Dendritic cell treated with granulocyte-macrophage colony-stimulating factor and Interleukin-4, amounts not matched to agents 40 ng/mL and 50 ng/mL, for 4 days (primary cell): ENCODE measurements at regions not wholly inside any gene's neighbourhood (a gene's known extent, or its start where the extent isn't known, plus 50 kb on each side); places are given as distances from the start of the nearest gene placed in this dataset.
A peak's percentile ranks its signal among the peaks of the same experiment; 100 is the strongest.

ENCODE experiments used
- H3K27ac Mint-ChIP-seq: one replicate; pipeline ENCODE4 v1.8.0; 2022; ENCODE audit warnings: mild to moderate bottlenecking, mixed read lengths
- H3K27me3 Mint-ChIP-seq: one replicate; pipeline ENCODE4 v1.8.0; 2022; ENCODE audit warnings: mild to moderate bottlenecking, mixed read lengths
- H3K36me3 Mint-ChIP-seq: one replicate; pipeline ENCODE4 v1.8.0; 2022; ENCODE audit warnings: low read depth, mixed read lengths
- H3K4me1 Mint-ChIP-seq: one replicate; pipeline ENCODE4 v1.8.0; 2022; ENCODE audit warnings: low read depth, mixed read lengths
- H3K4me3 Mint-ChIP-seq: one replicate; pipeline ENCODE4 v1.8.0; 2022; ENCODE audit warnings: mild to moderate bottlenecking, moderate library complexity, mixed read lengths
- H3K9me3 Mint-ChIP-seq: one replicate; pipeline ENCODE4 v1.8.0; 2022; ENCODE audit warnings: mixed read lengths
- intact Hi-C: fragments of 100-400 bp; cut with micrococcal nuclease; formaldehyde crosslinking; loops from one replicate; pipeline ENCODE4 v1.15.0; 2022

- peaks cover 55% of the 10 kb centered on the region for H3K9me3 Mint-ChIP-seq
- intact Hi-C loops: no loop called here
- peaks cover 12% of the 10 kb centered on the region for H3K4me1 Mint-ChIP-seq
- H3K27ac Mint-ChIP-seq: no peak overlapping the region
- H3K4me3 Mint-ChIP-seq: no peak overlapping the region
- H3K36me3 Mint-ChIP-seq: no peaks in the 10 kb centered on the region
- no peaks in the 10 kb centered on the region for H3K27me3 Mint-ChIP-seq
These were observed 182.0 kb upstream of the RGMA start for GRCh38 chr15:93270937-93271467.

- Mint-ChIP-seq H3K4me3 (no peak overlapping the region), H3K27ac (no peak overlapping the region), H3K27me3 (no peaks in the 10 kb centered on the region), H3K9me3 (peaks cover 53% of the 10 kb centered on the region), H3K4me1 (peaks cover 4% of the 10 kb centered on the region), H3K36me3 (no peaks in the 10 kb centered on the region)
- intact Hi-C loops: no loop called here
These were observed 179.1 kb upstream of the RGMA start for GRCh38 chr15:93268066-93268465.

GRCh38 chr15:93266291-93266690 is 177.3 kb upstream of the RGMA start:
- Mint-ChIP-seq H3K27me3 (no peaks in the 10 kb centered on the region), H3K4me1 (peaks cover 10% of the 10 kb centered on the region), H3K4me3 (no peak overlapping the region), H3K36me3 (no peaks in the 10 kb centered on the region), H3K9me3 (peaks cover 35% of the 10 kb centered on the region), H3K27ac (no peak overlapping the region)
- intact Hi-C loops: no loop called here

GRCh38 chr15:93265111-93265556 is 176.1 kb upstream of the RGMA start:
- Mint-ChIP-seq H3K27ac (no peak overlapping the region), H3K4me1 (peaks cover 10% of the 10 kb centered on the region), H3K27me3 (no peaks in the 10 kb centered on the region), H3K36me3 (no peaks in the 10 kb centered on the region), H3K4me3 (no peak overlapping the region), H3K9me3 (peaks cover 24% of the 10 kb centered on the region)
- intact Hi-C loops: no loop called here

GRCh38 chr15:93261845-93262244 is 172.8 kb upstream of the RGMA start:
- Mint-ChIP-seq H3K9me3 (no peaks in the 10 kb centered on the region), H3K4me3 (no peak overlapping the region), H3K27ac (no peak overlapping the region), H3K36me3 (no peaks in the 10 kb centered on the region), H3K27me3 (no peaks in the 10 kb centered on the region), H3K4me1 (peaks cover 22% of the 10 kb centered on the region)
- intact Hi-C loops: no loop called here

GRCh38 chr15:93257920-93258319 is 168.9 kb upstream of the RGMA start:
- Mint-ChIP-seq H3K36me3 (no peaks in the 10 kb centered on the region), H3K27me3 (no peaks in the 10 kb centered on the region)

GRCh38 chr15:93253681-93254080 is 164.7 kb upstream of the RGMA start:
- Mint-ChIP-seq H3K27me3 (peaks cover 3% of the 10 kb centered on the region), H3K9me3 (no peaks in the 10 kb centered on the region), H3K4me3 (no peak overlapping the region), H3K27ac (no peak overlapping the region), H3K36me3 (no peaks in the 10 kb centered on the region), H3K4me1 (peaks cover 52% of the 10 kb centered on the region)
- intact Hi-C loops: no loop called here

More at GRCh38 chr15:93257920-93258319, 168.9 kb upstream of the RGMA start:
- intact Hi-C loops: no loop called here
- Mint-ChIP-seq H3K27ac (no peak overlapping the region), H3K4me1 (peaks cover 36% of the 10 kb centered on the region), H3K4me3 (no peak overlapping the region), H3K9me3 (no peaks in the 10 kb centered on the region)

- Mint-ChIP-seq H3K4me1 (peaks cover 52% of the 10 kb centered on the region), H3K27ac (no peak overlapping the region), H3K27me3 (peaks cover 4% of the 10 kb centered on the region), H3K9me3 (no peaks in the 10 kb centered on the region), H3K36me3 (no peaks in the 10 kb centered on the region), H3K4me3 (no peak overlapping the region)
- intact Hi-C loops: no loop called here
These were observed 163.8 kb upstream of the RGMA start for GRCh38 chr15:93252780-93253179.

GRCh38 chr15:93250950-93251349 is 161.9 kb upstream of the RGMA start:
- no peak overlapping the region for H3K27ac Mint-ChIP-seq
- H3K36me3 Mint-ChIP-seq: no peaks in the 10 kb centered on the region
- H3K4me3 Mint-ChIP-seq: no peak overlapping the region
- no peaks in the 10 kb centered on the region for H3K9me3 Mint-ChIP-seq
- peaks cover 65% of the 10 kb centered on the region for H3K4me1 Mint-ChIP-seq
- peaks cover 4% of the 10 kb centered on the region for H3K27me3 Mint-ChIP-seq
- intact Hi-C loops: loop anchor here (2.0 kb wide), 1 partner anchor 14 kb away; no protein-coding TSS in a partner anchor

- H3K9me3 Mint-ChIP-seq: no peaks in the 10 kb centered on the region
- peaks cover 65% of the 10 kb centered on the region for H3K4me1 Mint-ChIP-seq
- H3K4me3 Mint-ChIP-seq: no peak overlapping the region
- H3K36me3 Mint-ChIP-seq: no peaks in the 10 kb centered on the region
- no peak overlapping the region for H3K27ac Mint-ChIP-seq
- peaks cover 4% of the 10 kb centered on the region for H3K27me3 Mint-ChIP-seq
- intact Hi-C loops: loop anchor here (2.0 kb wide), 1 partner anchor 13 kb away; no protein-coding TSS in a partner anchor
These were observed 161.2 kb upstream of the RGMA start for GRCh38 chr15:93250209-93250608.

- H3K4me3 Mint-ChIP-seq: no peak overlapping the region
- peaks cover 4% of the 10 kb centered on the region for H3K27me3 Mint-ChIP-seq
- no peaks in the 10 kb centered on the region for H3K36me3 Mint-ChIP-seq
- intact Hi-C loops: loop anchor here (2.0 kb wide), 1 partner anchor 13 kb away; no protein-coding TSS in a partner anchor
- peaks cover 65% of the 10 kb centered on the region for H3K4me1 Mint-ChIP-seq
- H3K27ac Mint-ChIP-seq: no peak overlapping the region
- H3K9me3 Mint-ChIP-seq: no peaks in the 10 kb centered on the region
These were observed 160.6 kb upstream of the RGMA start for GRCh38 chr15:93249623-93250022.

GRCh38 chr15:93247466-93248121 is 158.6 kb upstream of the RGMA start:
- H3K27me3 Mint-ChIP-seq: peaks cover 4% of the 10 kb centered on the region
- intact Hi-C loops: no loop called here
- H3K9me3 Mint-ChIP-seq: no peaks in the 10 kb centered on the region
- no peaks in the 10 kb centered on the region for H3K36me3 Mint-ChIP-seq
- H3K27ac Mint-ChIP-seq: no peak overlapping the region
- H3K4me1 Mint-ChIP-seq: peaks cover 48% of the 10 kb centered on the region
- H3K4me3 Mint-ChIP-seq: peak overlapping the region; percentile 44

- Mint-ChIP-seq H3K27ac (no peak overlapping the region), H3K4me1 (peaks cover 45% of the 10 kb centered on the region), H3K9me3 (no peaks in the 10 kb centered on the region), H3K4me3 (no peak overlapping the region), H3K27me3 (peaks cover 4% of the 10 kb centered on the region), H3K36me3 (no peaks in the 10 kb centered on the region)
- intact Hi-C loops: no loop called here
These were observed 157.5 kb upstream of the RGMA start for GRCh38 chr15:93246266-93247242.

GRCh38 chr15:93245661-93246042 is 156.6 kb upstream of the RGMA start:
- Mint-ChIP-seq H3K36me3 (no peaks in the 10 kb centered on the region), H3K27me3 (peaks cover 4% of the 10 kb centered on the region), H3K27ac (no peak overlapping the region), H3K4me1 (peaks cover 36% of the 10 kb centered on the region), H3K4me3 (no peak overlapping the region), H3K9me3 (no peaks in the 10 kb centered on the region)
- intact Hi-C loops: no loop called here
